Heart left ventricle (tissue), 16 donors: ENCODE measurements at regions not wholly inside any gene's neighbourhood (a gene's known extent, or its start where the extent isn't known, plus 50 kb on each side); places are given as distances from the start of the nearest gene placed in this dataset.

Experiments used
- ATAC-seq, 4 donors: fragments of 200-7000 bp; cut with Tn5 transposase; one replicate each; pipeline ENCODE4 v1.9.1; 2020 to 2022; ENCODE audit warnings: moderate library complexity in 4 of 4, mild to moderate bottlenecking in 3 of 4, moderate number of reproducible peaks in 1 of 4
- DNase-seq, 5 donors: peaks; one replicate each; pipeline ENCODE4 v3.0.0-alpha.2; 2020
- H3K27ac ChIP-seq, 12 donors: fragments of 200-600 bp; sonication (generic) in 4 of 12; one replicate each; pipeline versions ENCODE4 v1.5.0 to v1.8.0; 2016 to 2022; ENCODE audit warnings: mild to moderate bottlenecking in 2 of 12
- H3K27me3 ChIP-seq, 9 donors: fragments of 200-600 bp; sonication (generic) in 2 of 9; one replicate each; pipeline versions ENCODE4 v1.5.1 to v1.8.0; 2016 to 2022; ENCODE audit warnings: mild to moderate bottlenecking in 3 of 9
- H3K36me3 ChIP-seq, 9 donors: fragments of 200-600 bp; sonication (generic) in 2 of 9; one replicate each; pipeline versions ENCODE4 v1.5.0 to v1.8.0; 2018 to 2022; ENCODE audit warnings: mild to moderate bottlenecking in 2 of 9
- H3K4me1 ChIP-seq, 12 donors: fragments of 200-600 bp; sonication (generic) in 4 of 12; one replicate each; pipeline versions ENCODE4 v1.5.0 to v1.8.0; 2016 to 2022; ENCODE audit warnings: mild to moderate bottlenecking in 3 of 12
- H3K4me3 ChIP-seq, 12 donors: fragments of 200-600 bp; sonication (generic) in 4 of 12; one replicate each; pipeline versions ENCODE4 v1.5.0 to v1.8.0; 2017 to 2022; ENCODE audit warnings: mild to moderate bottlenecking in 9 of 12, moderate library complexity in 4 of 12
- H3K9me3 ChIP-seq, 12 donors: fragments of 200-600 bp; sonication (generic) in 4 of 12; one replicate each; pipeline versions ENCODE4 v1.5.0 to v1.8.0; 2016 to 2022; ENCODE audit warnings: mild to moderate bottlenecking in 1 of 12
- POLR2A ChIP-seq, 2 donors: fragments of 450-650 bp; IDR thresholded peaks; one replicate each; pipeline ENCODE4 v1.6.1; 2017; ENCODE audit warnings: antibody characterized with exemption in 2 of 2, mild to moderate bottlenecking in 2 of 2, moderate library complexity in 2 of 2
- WGBS, 4 donors: extraction: QIAGEN DNeasy Blood & Tissue Kit in 2 of 4; methylation state at CpG; one replicate each; pipeline versions ENCODE4 v1.1.5 to v1.1.7; 2013 to 2018; 5-methylcytosine and 5-hydroxymethylcytosine counted together
- intact Hi-C, 10 donors: fragments of 100-400 bp; cut with DNase I; formaldehyde crosslinking; loops; one replicate each; pipeline versions ENCODE4 v1.11.1 to v1.14.2; 2022
- TF ChIP-seq, protein P1 (sequence below), 12 donors: fragments of 200-600 bp; sonication (generic) in 4 of 12; IDR thresholded peaks; one replicate each; pipeline versions ENCODE4 v1.5.0 to v1.8.0; 2018 to 2022; ENCODE audit warnings: antibody characterized with exemption in 12 of 12, mild to moderate bottlenecking in 5 of 12
- donor health status: ischemic (EF 13 %, LVEDD 7.1; RV severe dilation, severe dysfunction).
- donor health status: healthy with polysubstance abuse.
- donor health status: DM: no; HTN: yes; CAD: no.
- donor health status: DM: no; HTN: no; CAD: no.
- donor health status: ischemic (EF 25% LVEDD 6.9; RV normal size, moderate dysfunction).
- donor health status: ischemic (EF 25% LVEDD 5.7; RV mildly dilated, moderate dysfunction).
- donor health status: healthy.
- donor health status: DM: yes; HTN: yes; CAD: no.
- donor health status: ischemic (EF 35%, LVEDD 5.7; RV mildly dilated, moderate dysfunction).
- donor health status: nonischemic (EF 11% LVEDD 7.7; RV severe dilation, severe dysfunction).
- donor health status: DM: yes; HTN: yes; CAD: no.
- donor health status: PGD.
- donor health status: ischemic (EF 29% LVEDD 5.4; RV normal size, mild dysfunction).
- donor health status: nonischemic (EF 23%, LVEDD 6.1; RV moderate dilation, normal function).

DNA sequence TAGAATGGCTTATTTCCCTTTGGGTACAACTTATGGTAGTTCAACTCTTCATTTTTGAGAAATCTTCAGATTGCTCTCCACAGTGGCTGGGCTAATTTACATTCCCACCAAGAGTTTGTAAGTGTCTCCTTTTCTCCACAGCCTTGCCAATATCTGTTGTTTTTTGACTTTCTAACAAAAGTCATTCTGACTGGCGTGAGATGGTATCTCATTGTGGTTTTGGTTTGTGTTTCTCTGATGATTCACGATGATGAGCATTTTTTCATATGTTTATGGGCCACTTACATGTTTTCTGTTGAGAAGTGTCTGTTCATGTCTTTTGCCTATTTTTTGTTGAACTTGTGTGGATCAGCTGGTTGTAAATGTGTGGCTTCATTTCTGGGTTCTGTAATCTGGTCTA, 871.0 kb downstream of the EPHA4 start:
- no peak for DNase-seq
- peaks cover 0 to 11% (median 2%) of the 10 kb centered on the region in 12 donors for H3K9me3 ChIP-seq
- H3K27me3 ChIP-seq = no peaks in the 10 kb centered on the region
- no peaks in the 10 kb centered on the region for H3K36me3 ChIP-seq
- no peak for TF ChIP-seq POLR2A (IDR thresholded peaks at IDR 0.05)
- TF ChIP-seq, protein P1, sequence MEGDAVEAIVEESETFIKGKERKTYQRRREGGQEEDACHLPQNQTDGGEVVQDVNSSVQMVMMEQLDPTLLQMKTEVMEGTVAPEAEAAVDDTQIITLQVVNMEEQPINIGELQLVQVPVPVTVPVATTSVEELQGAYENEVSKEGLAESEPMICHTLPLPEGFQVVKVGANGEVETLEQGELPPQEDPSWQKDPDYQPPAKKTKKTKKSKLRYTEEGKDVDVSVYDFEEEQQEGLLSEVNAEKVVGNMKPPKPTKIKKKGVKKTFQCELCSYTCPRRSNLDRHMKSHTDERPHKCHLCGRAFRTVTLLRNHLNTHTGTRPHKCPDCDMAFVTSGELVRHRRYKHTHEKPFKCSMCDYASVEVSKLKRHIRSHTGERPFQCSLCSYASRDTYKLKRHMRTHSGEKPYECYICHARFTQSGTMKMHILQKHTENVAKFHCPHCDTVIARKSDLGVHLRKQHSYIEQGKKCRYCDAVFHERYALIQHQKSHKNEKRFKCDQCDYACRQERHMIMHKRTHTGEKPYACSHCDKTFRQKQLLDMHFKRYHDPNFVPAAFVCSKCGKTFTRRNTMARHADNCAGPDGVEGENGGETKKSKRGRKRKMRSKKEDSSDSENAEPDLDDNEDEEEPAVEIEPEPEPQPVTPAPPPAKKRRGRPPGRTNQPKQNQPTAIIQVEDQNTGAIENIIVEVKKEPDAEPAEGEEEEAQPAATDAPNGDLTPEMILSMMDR (IDR thresholded peaks at IDR 0.05) = no peak
- H3K27ac ChIP-seq = no peak overlapping the region
- ATAC-seq = no peak
- no peaks in the 10 kb centered on the region for H3K4me1 ChIP-seq
- intact Hi-C loops = no loop called here
- WGBS, 4 donors = 93 to 98% (median 94%) methylated on average over 2 of the region's 2 CpGs
- no peak overlapping the region for H3K4me3 ChIP-seq

DNA sequence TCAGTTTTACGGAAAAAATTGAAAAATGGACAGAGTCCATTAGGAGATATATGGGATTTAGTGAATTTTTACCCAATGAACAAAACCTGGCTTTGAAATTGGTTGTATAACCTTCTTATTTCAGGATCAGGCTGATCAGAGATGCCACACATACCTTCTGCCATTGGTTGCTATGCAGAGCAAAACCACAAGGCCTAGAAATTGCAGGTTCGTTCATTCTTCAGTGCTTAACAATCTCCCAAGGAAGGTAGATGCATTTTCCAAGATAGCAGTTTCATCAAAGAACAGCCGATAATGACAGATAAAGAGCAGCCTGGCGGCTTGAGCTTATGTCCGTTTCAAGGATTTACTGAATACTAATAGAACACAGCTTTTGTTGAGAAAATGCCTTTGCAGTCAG, 868.8 kb downstream of the EPHA4 start:
- Histone ChIP-seq H3K4me1 (no peaks in the 10 kb centered on the region), H3K36me3 (no peaks in the 10 kb centered on the region), H3K9me3 (peaks cover 0 to 11% (median 2%) of the 10 kb centered on the region in 12 donors), H3K27me3 (no peaks in the 10 kb centered on the region), H3K27ac (no peak overlapping the region), H3K4me3 (no peak overlapping the region)
- TF ChIP-seq, protein P1 (IDR thresholded peaks at IDR 0.05) = no peak
- intact Hi-C loops = no loop called here
- WGBS, 4 donors = 86 to 92% (median 88%) methylated on average over 5 of the region's 5 CpGs
- ATAC-seq (no peak), DNase-seq (no peak)

DNA sequence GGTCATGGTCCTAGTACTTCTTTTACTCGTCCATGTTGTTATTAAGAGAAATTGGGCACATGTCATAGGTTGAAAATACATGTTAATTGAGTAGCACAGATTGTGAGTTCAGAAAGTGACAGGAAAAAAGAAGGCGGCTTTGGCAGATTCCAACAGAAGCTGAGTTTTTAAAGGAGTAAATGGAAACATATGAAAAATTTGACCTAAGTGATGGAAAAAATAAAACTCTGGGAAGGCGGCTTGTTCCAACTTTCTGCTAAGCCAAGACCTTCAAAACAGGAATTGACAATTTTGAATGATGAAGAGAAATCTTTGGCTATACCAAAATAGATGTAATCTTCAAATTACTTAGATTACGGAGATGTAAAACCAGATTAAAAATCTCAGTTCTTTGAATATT, 868.0 kb downstream of the EPHA4 start:
- H3K9me3 ChIP-seq = peaks cover 0 to 11% (median 2%) of the 10 kb centered on the region in 12 donors
- intact Hi-C loops = no loop called here
- H3K4me3 ChIP-seq = no peak overlapping the region
- TF ChIP-seq, protein P1 (IDR thresholded peaks at IDR 0.05) = no peak
- TF ChIP-seq POLR2A (IDR thresholded peaks at IDR 0.05) = no peak
- no peaks in the 10 kb centered on the region for H3K4me1 ChIP-seq
- WGBS, 4 donors = 95 to 97% (median 96%) methylated on average over 4 of the region's 4 CpGs
- no peaks in the 10 kb centered on the region for H3K36me3 ChIP-seq
- no peak overlapping the region for H3K27ac ChIP-seq
- H3K27me3 ChIP-seq = no peaks in the 10 kb centered on the region
- no peak for DNase-seq
- ATAC-seq = no peak

GRCh38 chr2:220704810-220705209, 867.3 kb downstream of the EPHA4 start:
- H3K9me3 ChIP-seq = peaks cover 0 to 11% (median 2%) of the 10 kb centered on the region in 12 donors
- no peak for TF ChIP-seq POLR2A (IDR thresholded peaks at IDR 0.05)
- TF ChIP-seq, protein P1 (IDR thresholded peaks at IDR 0.05) = no peak
- H3K27ac ChIP-seq = no peak overlapping the region
- DNase-seq (no peak), ATAC-seq (no peak)
- intact Hi-C loops = no loop called here
- no peaks in the 10 kb centered on the region for H3K36me3 ChIP-seq
- H3K4me3 ChIP-seq = no peak overlapping the region
- WGBS, 4 donors = 77 to 97% (median 88%) methylated on average over 5 of the region's 5 CpGs
- H3K4me1 ChIP-seq = no peaks in the 10 kb centered on the region
- H3K27me3 ChIP-seq = no peaks in the 10 kb centered on the region
